T-helper 1 cell treated with Interleukin-12 subunit alpha and Interleukin-12 subunit beta and Interleukin-4 antibody, amounts not matched to agents 30 ng/mL and 1 ng/mL, for 36 hours (primary cell): ENCODE measurements at regions not wholly inside any gene's neighbourhood (a gene's known extent, or its start where the extent isn't known, plus 50 kb on each side); places are given as distances from the start of the nearest gene placed in this dataset.

ENCODE experiments used
- intact Hi-C: fragments of 100-400 bp; cut with micrococcal nuclease; formaldehyde crosslinking; loops from one replicate; pipeline ENCODE4 v1.15.1; 2024

- intact Hi-C loops, result no loop called here
These were observed 794.0 kb upstream of the COX7C start for GRCh38 chr5:85823462-85824426.

- intact Hi-C loops, result no loop called here
These were observed 779.0 kb upstream of the COX7C start for GRCh38 chr5:85838781-85839180.

GRCh38 chr5:85841653-85842052 lies 776.1 kb upstream of the COX7C start:
- intact Hi-C loops, result no loop called here

- intact Hi-C loops, result no loop called here
These were observed 774.2 kb upstream of the COX7C start for GRCh38 chr5:85843535-85843934.

- intact Hi-C loops, result no loop called here
These were observed 768.3 kb upstream of the COX7C start for GRCh38 chr5:85849411-85849810.

GRCh38 chr5:85865296-85865695 lies 752.4 kb upstream of the COX7C start:
- intact Hi-C loops, result no loop called here

GRCh38 chr5:85868070-85868469 lies 749.7 kb upstream of the COX7C start:
- intact Hi-C loops, result no loop called here

GRCh38 chr5:85893996-85894395 lies 723.7 kb upstream of the COX7C start:
- intact Hi-C loops, result no loop called here

- intact Hi-C loops, result no loop called here
These were observed 721.2 kb upstream of the COX7C start for GRCh38 chr5:85896514-85896913.

- intact Hi-C loops, result no loop called here
These were observed 711.3 kb upstream of the COX7C start for GRCh38 chr5:85906460-85906859.

GRCh38 chr5:85910335-85910734 lies 707.4 kb upstream of the COX7C start:
- intact Hi-C loops, result no loop called here

- intact Hi-C loops, result no loop called here
These were observed 696.8 kb upstream of the COX7C start for GRCh38 chr5:85920984-85921383.

GRCh38 chr5:85921590-85921989 lies 696.2 kb upstream of the COX7C start:
- intact Hi-C loops, result no loop called here

GRCh38 chr5:85927632-85928031 lies 690.1 kb upstream of the COX7C start:
- intact Hi-C loops, result no loop called here

GRCh38 chr5:85929713-85930112 lies 688.0 kb upstream of the COX7C start:
- intact Hi-C loops, result no loop called here

GRCh38 chr5:85931220-85931619 lies 686.5 kb upstream of the COX7C start:
- intact Hi-C loops, result no loop called here

- intact Hi-C loops, result no loop called here
These were observed 679.5 kb upstream of the COX7C start for GRCh38 chr5:85938201-85938600.

GRCh38 chr5:85951707-85952210 lies 666.0 kb upstream of the COX7C start:
- intact Hi-C loops, result no loop called here

- intact Hi-C loops, result no loop called here
These were observed 665.1 kb upstream of the COX7C start for GRCh38 chr5:85952680-85953079.

- intact Hi-C loops, result no loop called here
These were observed 650.1 kb upstream of the COX7C start for GRCh38 chr5:85967681-85968080.

GRCh38 chr5:85972539-85972938 lies 645.2 kb upstream of the COX7C start:
- intact Hi-C loops, result no loop called here

- intact Hi-C loops, result no loop called here
These were observed 632.6 kb upstream of the COX7C start for GRCh38 chr5:85985167-85985566.

GRCh38 chr5:85990998-85991397 lies 626.7 kb upstream of the COX7C start:
- intact Hi-C loops, result no loop called here
